ENCODE measurements at regions not wholly inside any gene's neighbourhood (a gene's known extent, or its start where the extent isn't known, plus 50 kb on each side); places are given as distances from the start of the nearest gene placed in this dataset.

DNA sequence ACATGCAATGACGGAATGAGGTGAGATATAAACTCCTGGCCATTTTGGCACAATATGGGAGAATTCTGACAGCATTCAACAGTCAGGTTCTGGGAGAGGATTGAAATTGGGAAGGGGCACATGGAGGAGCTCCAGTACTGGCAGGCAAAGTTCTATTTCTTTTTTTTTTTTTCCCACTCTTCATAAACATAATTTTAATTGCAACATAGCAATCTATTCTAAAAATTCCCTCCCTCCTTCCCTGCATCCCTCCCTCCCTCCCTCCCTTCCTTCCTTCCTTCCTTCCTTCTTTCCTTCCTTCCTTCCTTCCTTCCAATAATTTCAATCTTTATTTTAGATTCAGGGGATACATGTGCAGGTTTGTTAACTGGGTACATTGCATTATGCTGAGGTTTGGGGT, 93.2 kb downstream of the PTCSC3 start:
- DNase-seq (ENCODE audit: low spot score), result no peak

DNA sequence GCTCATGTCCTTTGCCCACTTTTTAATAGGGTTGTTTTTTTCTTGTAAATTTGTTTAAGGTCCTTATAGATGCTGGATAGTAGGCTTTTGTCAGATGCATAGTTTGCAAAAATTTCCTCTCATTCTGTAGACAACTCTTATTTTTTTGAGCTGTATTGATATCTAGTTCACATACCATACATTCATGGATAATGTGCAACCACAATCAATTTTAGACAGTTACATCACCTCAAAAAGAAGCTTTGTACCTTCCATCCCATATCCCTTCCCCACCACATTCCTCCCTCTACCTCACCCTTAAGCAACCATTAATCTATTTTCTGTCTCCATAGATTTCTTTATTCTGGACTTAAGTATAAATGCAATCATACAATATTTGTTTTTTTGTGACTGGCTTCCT, 98.4 kb downstream of the PTCSC3 start:
- DNase-seq (ENCODE audit: low spot score), result no peak

DNA sequence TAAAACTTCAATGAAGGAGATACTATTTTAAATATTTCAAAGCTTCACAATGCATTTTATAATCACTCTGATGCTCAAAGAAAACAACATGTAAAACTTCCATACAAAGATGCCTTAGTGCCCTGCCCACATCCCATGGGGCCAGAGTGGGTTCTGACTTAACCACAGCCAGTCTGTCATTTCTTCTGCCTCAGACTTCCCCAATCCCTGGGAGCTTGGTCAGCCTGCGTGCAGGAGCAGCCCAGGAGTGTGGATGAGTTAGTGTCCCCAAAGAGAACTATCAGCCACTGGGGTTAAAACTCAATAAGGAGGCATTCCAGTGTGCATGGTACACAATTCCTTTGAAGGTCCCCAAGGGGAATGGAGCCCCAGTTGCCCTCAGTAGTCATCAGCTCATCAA, 100.3 kb downstream of the PTCSC3 start:
- DNase-seq (ENCODE audit: low spot score), result no peak

DNA sequence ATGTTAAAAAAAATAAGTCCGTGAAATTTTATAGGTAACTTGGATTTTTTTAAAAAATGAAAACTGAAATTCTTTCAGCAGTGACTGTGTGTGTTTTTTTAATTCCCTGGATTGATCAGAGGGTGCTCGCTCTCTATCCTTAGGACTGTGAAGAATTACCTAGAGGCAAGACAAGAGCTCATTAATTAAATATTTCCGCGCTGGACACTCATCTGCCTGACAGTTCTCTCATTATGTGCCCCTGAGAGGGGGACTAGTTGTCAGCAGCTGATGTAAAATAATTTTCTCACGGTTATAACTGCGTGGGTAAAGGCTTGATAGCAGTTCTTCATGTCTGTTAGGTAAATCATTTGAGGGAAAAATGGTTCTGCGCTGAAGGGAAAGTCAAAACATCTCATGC, 101.3 kb downstream of the PTCSC3 start:
- no peak for DNase-seq (ENCODE audit: low spot score)

DNA sequence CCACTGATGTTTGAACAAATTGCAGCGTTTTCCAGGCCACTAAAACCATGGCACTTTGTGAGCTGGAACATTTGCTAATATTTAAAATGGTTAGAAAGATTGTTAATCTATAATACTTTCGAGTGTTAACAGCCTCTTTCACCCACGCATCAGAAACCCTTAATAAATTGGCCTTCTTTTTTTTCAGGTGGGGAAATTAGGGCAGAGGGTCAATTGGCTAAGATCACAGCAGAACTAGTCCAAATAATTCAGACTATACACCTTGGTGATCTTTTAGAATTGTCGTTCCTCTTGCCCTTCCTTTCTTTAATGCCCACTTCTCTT, 105.8 kb downstream of the PTCSC3 start:
- DNase-seq (ENCODE audit: low spot score), result no peak

DNA sequence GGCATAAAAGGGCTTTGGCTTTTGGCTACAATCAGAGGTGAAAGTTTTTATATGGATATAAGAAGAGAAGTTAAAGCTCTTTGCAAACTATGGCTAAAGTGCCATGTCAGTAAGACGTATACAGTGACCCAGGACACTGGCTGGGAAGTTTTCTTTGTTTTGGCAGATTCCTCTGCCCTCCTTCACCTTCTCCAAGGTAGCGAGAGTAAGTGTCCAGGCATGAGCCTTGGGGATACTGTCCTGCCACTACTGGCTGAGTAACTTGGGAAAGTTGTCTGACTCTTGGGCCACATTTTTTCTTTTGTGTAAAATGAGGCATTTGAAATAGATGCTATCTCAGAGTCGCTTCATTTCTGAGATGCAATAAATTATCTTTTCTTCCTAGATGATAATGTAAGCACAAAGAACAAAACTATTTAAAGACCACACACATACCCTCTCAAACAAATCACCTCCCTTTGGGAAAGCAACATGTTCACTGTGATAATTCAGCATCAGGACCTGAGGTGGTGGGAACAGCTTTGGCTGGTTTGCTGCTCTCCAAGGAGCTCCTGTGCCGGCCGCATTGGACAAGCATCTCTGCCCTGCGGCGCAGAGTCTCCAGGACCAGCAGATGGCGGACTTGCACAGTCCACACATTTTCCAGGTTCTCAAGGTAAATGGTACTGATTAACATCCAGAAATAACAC, 106.3 kb downstream of the PTCSC3 start:
- peak; percentile 66 for DNase-seq (ENCODE audit: low spot score)

DNA sequence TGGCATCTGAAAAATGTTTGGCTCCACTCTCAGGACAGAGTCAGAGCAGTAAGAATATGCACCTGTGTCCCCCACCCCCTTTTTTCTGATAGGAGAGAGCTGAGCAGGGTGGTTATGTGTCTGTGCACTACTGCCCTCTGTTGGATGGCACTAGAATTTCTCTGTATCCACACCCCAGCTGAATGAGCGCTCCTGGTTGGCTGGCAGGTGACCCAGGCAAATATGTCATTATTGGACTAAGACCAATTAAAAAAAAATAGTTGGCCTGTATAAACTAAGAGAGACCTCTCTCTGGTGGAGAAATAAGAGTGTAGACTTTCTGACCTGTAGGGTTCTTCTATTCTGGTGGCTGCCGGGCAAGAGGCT, 107.0 kb downstream of the PTCSC3 start:
- DNase-seq (ENCODE audit: low spot score), result peak; percentile 58

DNA sequence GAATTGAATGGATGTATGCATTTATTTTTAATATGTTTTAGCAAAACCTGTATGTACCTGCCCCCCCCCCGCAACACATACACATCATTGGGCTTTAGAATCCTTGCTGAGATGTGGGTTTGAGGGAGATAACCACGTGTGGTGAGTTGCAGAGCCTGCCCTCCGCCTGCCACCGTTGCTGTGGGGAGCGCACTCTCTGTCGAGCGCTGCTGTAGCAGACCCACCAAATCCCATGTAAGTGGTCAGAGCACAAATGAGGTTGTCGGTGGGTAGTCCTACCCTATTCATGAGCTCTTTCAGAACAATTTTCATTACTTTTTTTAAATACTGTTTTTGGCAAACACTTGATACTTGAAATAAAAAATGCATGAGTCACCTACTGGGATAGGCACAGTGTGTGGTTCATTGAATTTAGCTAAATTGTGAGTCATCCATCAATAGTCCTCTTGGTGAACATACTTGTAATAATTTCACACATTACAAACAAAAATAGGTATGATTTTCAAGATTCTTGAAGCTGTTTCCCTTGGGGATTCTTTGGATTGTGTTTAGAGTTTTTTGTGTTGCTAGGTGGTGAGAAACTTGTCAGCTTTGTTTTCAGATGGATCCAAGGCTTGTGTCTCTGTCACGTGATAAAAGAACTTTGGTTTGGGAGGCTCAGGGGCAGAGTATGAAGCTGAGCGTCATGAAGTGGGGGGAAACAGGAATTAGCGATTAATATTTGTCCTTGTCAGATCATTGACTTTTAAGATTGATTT, 107.6 kb downstream of the PTCSC3 start:
- peak; percentile 20 for DNase-seq (ENCODE audit: low spot score)

DNA sequence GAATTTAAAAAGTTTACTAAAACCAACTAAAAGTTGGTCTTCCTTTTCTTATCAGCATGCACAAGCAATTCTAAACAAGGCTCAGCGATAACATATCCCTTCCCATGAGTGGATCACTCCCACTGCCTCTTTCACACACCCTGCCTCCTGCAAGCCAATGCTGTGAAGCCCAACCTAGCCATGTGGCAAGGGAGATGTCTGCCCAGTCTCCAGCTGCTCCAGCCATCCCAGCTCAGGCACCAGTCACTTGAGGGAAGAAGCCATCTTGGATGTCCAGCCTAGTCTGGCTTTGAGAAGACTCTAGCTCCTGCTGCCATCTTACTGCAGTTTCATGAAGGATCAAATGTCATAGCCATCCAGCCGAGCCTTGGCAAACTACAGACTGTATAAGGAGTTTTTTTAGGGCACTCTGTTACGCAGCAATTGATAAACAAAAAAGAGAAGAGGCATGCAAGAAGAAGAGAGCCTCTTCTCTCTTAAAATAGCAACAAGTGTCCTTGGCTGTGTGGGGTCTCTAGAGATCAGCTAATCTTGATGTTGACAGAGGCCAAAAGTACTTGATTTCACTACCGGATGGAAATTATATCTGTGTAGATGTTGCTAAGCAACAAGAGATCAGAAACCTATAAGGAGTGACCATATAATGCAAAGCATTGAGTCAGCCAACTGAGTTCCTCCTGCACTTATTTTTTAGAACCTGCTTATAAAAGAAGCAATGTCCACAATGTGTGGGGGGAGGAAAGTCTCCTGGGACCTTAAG, 108.9 kb downstream of the PTCSC3 start:
- DNase-seq (ENCODE audit: low spot score), result no peak

DNA sequence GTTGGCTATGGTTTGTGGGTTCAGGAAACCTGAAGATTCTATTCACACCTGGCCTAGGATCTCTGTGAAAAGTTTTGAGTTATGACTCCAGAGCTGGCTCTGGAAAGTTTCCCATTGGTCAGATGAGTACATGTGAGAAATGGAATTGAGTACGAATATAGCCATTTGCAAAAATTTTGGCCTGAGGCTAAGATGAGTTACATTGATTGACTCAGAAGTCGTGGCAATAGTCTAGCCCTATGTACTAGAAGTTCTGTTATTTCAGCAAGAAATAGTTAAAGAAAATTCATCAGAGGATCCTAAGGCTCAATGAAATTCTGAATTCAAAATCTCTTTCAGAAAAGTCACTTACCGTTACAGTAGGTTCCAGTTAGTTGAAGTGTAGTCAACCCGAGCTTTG, 109.9 kb downstream of the PTCSC3 start:
- no peak for DNase-seq (ENCODE audit: low spot score)

DNA sequence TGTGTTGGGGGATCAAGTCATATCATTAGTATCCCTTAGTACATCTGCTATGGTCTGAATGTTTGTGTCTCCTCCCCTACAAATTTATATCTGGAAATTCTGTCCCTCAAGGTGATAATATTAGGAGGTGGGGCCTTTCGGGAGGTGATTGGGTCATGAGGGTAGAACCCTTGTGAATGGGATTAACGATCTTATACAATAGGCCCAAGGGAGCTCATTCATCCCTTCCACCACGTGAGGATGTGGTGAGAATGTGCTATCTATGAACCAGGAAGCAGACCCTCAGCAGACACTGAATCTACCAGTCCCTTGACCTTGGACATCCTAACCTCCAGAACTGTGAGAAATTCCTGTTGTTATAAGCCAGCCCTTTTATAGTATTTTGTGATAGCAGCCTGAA, 110.7 kb downstream of the PTCSC3 start:
- no peak for DNase-seq (ENCODE audit: low spot score)

DNA sequence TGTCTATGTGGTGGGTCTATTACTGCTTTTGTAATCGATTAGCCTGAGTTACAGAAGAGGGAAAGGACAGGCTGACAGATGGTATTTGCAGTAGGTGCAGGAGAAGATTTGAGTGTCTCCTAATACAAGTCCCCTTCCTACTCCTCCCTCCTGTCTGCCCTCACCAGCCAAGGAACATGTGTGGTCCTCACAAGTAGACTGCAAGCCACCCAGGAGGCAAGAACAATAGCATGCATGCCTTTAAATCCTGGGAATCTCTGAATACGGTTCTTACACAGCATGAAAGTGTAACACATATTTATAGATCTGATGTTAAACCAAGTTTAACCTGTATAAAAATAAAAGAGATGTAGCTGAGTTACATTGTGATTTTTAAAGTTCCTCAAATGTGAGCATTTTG, 117.0 kb downstream of the PTCSC3 start:
- no peak for DNase-seq (ENCODE audit: low spot score)

DNA sequence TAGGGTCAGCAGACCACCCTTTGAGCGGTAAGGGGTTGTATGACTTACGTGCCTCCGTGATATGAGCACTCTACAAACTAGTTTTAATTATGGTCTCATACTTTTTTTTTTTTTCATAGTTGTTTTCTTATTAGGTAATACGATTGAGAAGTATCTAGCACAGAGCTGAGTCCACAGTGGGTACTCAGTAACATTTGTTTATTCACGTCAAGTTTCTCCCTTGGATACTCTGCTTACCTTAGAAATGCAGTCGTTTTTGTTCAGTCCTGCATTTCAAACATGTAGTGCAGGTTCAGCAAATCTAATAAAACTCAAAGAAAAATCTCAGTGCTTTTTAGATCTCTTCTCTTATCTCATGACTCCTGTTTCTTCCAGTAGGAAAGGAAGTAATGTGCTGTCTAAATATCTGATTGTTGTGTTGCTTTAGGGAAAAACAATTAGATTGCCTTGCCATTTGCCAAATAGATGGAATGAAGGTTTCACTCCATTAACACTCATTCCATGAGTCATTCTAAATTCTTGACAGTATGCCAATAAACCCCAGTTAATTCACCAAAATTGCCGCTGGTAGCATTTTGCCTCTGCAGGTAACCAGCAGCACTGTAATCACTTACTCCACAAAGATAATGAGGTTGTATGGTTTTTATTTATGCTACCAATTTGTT, 118.9 kb downstream of the PTCSC3 start:
- peak; percentile 58 for DNase-seq (ENCODE audit: low spot score)

DNA sequence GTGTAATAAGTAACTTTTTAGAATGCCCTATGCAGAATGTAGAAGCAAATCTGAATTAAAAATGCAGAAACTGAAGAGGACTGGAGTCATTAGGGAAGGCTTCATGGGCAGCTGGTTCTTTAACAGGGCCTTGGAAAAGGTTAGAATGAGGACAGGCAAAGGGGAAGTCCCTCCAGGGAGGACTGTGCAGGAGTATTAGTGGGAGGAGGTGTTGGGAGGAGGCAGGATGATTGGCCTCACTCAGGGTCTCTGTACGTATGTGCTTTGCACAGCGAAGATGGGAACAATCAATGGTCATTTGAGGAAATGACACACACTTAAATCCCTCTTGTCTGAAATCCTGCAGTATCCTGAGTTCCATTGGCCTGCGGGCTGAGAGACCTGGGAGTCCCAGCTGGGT, 119.7 kb downstream of the PTCSC3 start:
- no peak for DNase-seq (ENCODE audit: low spot score)

DNA sequence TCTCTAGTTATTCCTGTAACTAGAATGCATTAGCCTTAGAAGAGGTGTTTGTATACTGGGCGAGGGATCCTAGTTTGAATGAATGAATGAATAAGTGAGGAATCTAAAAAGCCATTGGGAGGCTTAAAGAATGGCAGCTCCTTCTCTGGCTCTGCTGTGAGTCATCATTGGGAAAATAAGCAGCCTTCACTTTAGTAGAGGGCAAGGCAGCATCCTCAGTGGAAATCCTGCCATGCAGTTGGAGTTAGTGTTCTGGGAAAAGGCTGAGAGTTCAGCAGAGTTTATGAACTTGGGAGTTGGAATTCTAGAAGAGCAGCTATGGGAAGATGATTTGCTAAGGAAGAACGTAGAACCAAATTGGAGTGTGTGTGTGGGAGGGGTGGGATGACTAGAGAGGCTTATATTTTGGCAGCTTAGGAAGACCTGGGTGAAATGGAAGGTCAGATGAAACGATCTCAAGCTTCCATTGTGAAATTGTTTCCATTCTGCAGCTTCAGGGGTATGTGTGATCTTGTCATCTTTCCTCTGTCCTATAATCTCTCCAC, 120.8 kb downstream of the PTCSC3 start:
- no peak for DNase-seq (ENCODE audit: low spot score)

DNA sequence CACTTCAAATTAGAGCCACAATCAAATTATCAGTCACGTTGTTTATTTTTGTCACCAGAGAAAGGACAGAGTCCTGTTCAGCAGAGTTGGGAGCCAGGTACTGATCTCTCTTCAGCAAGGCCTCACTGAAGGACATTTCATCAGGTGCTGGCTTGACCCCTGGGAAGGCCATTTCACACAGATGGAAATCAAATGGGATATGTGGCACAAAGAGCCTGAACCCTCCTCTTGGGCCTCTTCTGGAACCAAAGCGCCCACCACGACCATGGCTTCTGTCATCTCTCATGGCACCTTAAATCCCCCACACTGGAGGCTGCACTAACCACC, 121.5 kb downstream of the PTCSC3 start:
- no peak for DNase-seq (ENCODE audit: low spot score)

DNA sequence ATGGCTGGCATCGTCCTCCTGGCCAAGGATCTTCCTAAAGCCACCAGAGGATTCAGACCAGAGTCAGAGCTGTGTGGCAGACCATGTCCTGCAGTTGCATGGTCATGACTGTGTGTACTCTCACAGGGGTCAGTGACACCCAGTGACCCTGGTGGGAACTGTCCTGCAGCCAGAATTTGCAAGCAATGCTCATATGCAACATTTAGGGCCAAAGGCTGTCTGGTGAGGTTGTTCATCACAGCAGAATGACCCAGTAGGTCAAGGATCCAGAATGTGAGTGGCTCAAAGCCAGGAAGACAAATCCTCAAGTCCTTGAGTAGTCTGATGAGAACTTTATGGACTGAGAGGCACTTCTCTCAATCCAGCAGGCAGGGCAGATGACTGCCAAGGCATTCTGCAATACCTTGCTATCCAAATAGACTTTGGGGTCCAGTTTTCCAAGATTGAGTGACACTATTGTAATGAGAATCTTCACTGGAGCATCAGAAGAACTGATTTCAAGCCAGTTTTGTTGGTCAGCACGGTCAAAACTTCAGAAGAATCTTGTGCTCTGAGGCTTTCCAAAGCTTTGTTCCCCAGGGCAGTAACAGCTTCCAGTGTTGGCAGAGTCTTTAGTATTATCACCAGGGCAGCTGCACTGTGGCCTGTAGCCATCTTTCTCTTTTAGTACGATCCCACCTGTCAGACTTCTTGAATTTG, 122.0 kb downstream of the PTCSC3 start:
- DNase-seq (ENCODE audit: low spot score), result no peak

DNA sequence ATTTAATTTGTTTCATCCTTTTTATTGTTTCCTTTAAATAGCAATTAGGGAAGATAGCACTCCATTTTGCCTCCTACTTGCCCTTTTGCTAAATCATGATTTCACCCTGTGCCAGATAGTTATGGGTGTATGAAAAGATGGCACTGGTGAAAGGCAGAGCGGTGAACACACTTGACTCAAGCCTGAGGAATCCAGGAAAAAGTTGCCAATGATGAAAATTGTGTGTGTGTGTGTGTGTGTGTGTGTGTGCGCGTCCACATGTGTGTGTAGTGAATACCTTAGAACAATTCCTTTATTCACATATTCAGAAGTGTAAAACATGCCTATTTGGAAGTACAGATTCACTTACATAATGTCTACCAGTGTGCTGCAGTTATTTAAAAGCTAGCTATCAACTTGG, 123.8 kb downstream of the PTCSC3 start:
- no peak for DNase-seq (ENCODE audit: low spot score)

DNA sequence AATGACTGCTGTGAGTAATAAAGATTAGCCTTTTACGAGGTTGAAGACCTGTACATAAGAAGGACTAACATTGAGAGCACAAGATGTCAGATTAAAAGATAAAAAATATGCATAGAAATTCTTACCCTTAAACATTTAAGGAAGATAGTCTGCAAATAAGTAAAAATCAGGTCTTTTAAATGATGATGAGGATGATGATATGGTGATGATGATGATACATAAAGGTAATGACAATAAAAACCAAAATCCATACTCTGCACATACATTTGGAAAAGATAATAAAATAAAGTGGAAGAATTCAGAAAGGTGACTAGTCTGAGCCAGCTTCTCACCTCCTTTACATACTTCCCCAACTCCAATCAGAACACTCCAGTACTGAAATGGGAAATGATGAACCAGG, 124.5 kb downstream of the PTCSC3 start:
- no peak for DNase-seq (ENCODE audit: low spot score)

DNA sequence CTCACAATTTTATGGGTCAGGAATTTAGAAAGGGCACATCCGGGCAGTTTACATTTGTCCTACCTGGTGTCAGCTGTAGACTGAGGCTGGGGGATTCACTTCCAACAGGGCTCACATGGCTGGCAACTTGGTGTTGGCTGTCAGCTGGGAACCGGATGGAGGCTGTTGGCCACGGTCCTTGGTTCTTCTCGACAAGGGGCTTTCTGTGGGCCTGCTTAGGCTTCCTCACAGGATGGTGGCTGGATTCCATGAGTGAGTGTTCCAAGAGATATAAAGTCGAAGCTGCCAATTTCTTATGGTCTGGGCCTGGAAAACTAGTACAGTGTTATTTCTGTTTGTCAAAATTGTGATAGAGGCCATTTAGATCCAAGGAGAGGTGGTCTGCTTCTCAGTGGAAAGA, 127.9 kb downstream of the PTCSC3 start:
- DNase-seq (ENCODE audit: low spot score), result no peak

DNA sequence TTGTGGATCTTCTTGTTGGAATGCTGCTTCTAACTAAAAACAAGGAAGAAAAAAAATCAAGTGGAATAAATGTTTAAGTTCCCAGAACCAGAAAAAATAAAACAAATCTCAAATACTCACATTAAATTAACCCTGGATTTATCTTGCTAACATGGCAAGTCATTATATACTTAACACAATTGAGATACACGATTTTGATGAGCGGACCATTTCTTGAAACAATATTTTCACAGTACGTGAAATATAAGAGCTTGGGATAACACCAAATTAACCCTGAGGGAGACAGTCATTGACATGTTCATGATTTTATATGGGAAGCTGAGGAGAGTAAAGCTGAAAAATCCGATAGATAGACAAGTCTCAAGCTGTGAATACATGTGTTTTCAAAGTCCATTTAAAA, 128.6 kb downstream of the PTCSC3 start:
- no peak for DNase-seq (ENCODE audit: low spot score)

DNA sequence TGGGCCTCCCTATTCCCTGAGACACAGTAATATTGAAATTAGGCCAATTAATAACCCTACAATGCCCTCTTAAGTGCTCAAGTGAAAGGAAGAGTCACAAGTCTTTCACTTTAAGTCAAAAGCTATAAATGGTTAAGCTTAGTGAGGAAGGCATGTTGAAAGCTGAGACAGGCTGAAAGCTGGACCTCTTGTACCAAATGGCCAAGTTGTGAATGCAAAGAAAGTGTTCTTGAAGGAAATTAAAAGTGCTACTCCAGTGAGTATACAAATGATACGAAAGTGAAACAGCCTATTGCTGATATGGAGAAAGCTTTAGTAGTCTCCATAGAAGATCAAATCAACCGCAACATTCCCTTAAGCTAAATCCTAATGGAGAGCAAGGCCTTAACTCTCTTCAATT, 140.8 kb downstream of the PTCSC3 start:
- no peak for DNase-seq (ENCODE audit: low spot score)
